Activated naive CD8-positive, alpha-beta T cell (primary cell): ENCODE measurements at regions not wholly inside any gene's neighbourhood (a gene's known extent, or its start where the extent isn't known, plus 50 kb on each side); places are given as distances from the start of the nearest gene placed in this dataset.
"Not testable (repeated sequence)": the region's sequence is repeated elsewhere in the genome, so short reads cannot be mapped to it uniquely, and the experiment has no call there.

ENCODE experiments used
- H3K27ac Mint-ChIP-seq: one replicate; pipeline ENCODE4 v1.8.0; 2021; ENCODE audit warnings: mixed read lengths
- H3K27me3 Mint-ChIP-seq: one replicate; pipeline ENCODE4 v1.8.0; 2021; ENCODE audit warnings: mixed read lengths
- H3K36me3 Mint-ChIP-seq: one replicate; pipeline ENCODE4 v1.8.0; 2021; ENCODE audit warnings: mixed read lengths
- H3K4me1 Mint-ChIP-seq: one replicate; pipeline ENCODE4 v1.8.0; 2021; ENCODE audit warnings: low read depth, mixed read lengths
- H3K4me3 Mint-ChIP-seq: one replicate; pipeline ENCODE4 v1.8.0; 2021; ENCODE audit warnings: mild to moderate bottlenecking, mixed read lengths
- H3K9me3 Mint-ChIP-seq: one replicate; pipeline ENCODE4 v1.8.0; 2021; ENCODE audit warnings: low read depth, mixed read lengths

- H3K36me3 Mint-ChIP-seq, result peaks cover 16% of the 10 kb centered on the region
- H3K4me1 Mint-ChIP-seq, result peaks cover 29% of the 10 kb centered on the region
- not testable (repeated sequence) for H3K27me3 Mint-ChIP-seq, H3K4me3 Mint-ChIP-seq, H3K9me3 Mint-ChIP-seq, H3K27ac Mint-ChIP-seq
Observed at GRCh38 chr12:46543378-46543795, 170.8 kb upstream of the SLC38A2 start.

- Mint-ChIP-seq H3K4me1 (peaks cover 11% of the 10 kb centered on the region), H3K27me3 (no peaks in the 10 kb centered on the region), H3K36me3 (peaks cover 4% of the 10 kb centered on the region), H3K4me3 (no peak overlapping the region), H3K27ac (no peak overlapping the region), H3K9me3 (no peaks in the 10 kb centered on the region)
Observed at GRCh38 chr12:46538976-46539375, 166.4 kb upstream of the SLC38A2 start.

- no peaks in the 10 kb centered on the region for H3K27me3 Mint-ChIP-seq
- H3K27ac Mint-ChIP-seq, result no peak overlapping the region
- peaks cover 6% of the 10 kb centered on the region for H3K4me1 Mint-ChIP-seq
- no peaks in the 10 kb centered on the region for H3K9me3 Mint-ChIP-seq
- H3K4me3 Mint-ChIP-seq, result no peak overlapping the region
- H3K36me3 Mint-ChIP-seq, result peaks cover 4% of the 10 kb centered on the region
Observed at GRCh38 chr12:46537387-46537955, 164.9 kb upstream of the SLC38A2 start.

- H3K27ac Mint-ChIP-seq, H3K4me1 Mint-ChIP-seq, H3K9me3 Mint-ChIP-seq, H3K4me3 Mint-ChIP-seq, H3K36me3 Mint-ChIP-seq, H3K27me3 Mint-ChIP-seq: not testable (repeated sequence)
Observed at GRCh38 chr12:46536316-46536715, 163.7 kb upstream of the SLC38A2 start.

GRCh38 chr12:46535907-46536306 lies 163.3 kb upstream of the SLC38A2 start:
- Mint-ChIP-seq H3K27me3 (no peaks in the 10 kb centered on the region), H3K36me3 (peaks cover 4% of the 10 kb centered on the region), H3K27ac (no peak overlapping the region), H3K4me1 (peaks cover 6% of the 10 kb centered on the region), H3K9me3 (no peaks in the 10 kb centered on the region), H3K4me3 (no peak overlapping the region)

- peaks cover 6% of the 10 kb centered on the region for H3K4me1 Mint-ChIP-seq
- H3K27ac Mint-ChIP-seq, result no peak overlapping the region
- H3K9me3 Mint-ChIP-seq, result no peaks in the 10 kb centered on the region
- H3K27me3 Mint-ChIP-seq, result no peaks in the 10 kb centered on the region
- H3K4me3 Mint-ChIP-seq, result no peak overlapping the region
- peaks cover 4% of the 10 kb centered on the region for H3K36me3 Mint-ChIP-seq
Observed at GRCh38 chr12:46535376-46535775, 162.8 kb upstream of the SLC38A2 start.

- H3K9me3 Mint-ChIP-seq, result no peaks in the 10 kb centered on the region
- H3K4me1 Mint-ChIP-seq, result peaks cover 6% of the 10 kb centered on the region
- H3K36me3 Mint-ChIP-seq, result peaks cover 3% of the 10 kb centered on the region
- H3K27me3 Mint-ChIP-seq, result no peaks in the 10 kb centered on the region
- H3K27ac Mint-ChIP-seq, result no peak overlapping the region
- H3K4me3 Mint-ChIP-seq, result no peak overlapping the region
Observed at GRCh38 chr12:46534327-46534840, 161.8 kb upstream of the SLC38A2 start.

GRCh38 chr12:46533723-46534122 lies 161.2 kb upstream of the SLC38A2 start:
- Mint-ChIP-seq H3K4me3 (no peak overlapping the region), H3K9me3 (no peaks in the 10 kb centered on the region), H3K27me3 (no peaks in the 10 kb centered on the region), H3K4me1 (peaks cover 6% of the 10 kb centered on the region), H3K36me3 (peaks cover 3% of the 10 kb centered on the region), H3K27ac (no peak overlapping the region)

GRCh38 chr12:46531804-46532203 lies 159.2 kb upstream of the SLC38A2 start:
- Mint-ChIP-seq H3K4me1 (peaks cover 6% of the 10 kb centered on the region), H3K27me3 (no peaks in the 10 kb centered on the region), H3K27ac (no peak overlapping the region), H3K36me3 (peaks cover 3% of the 10 kb centered on the region), H3K9me3 (peaks cover 4% of the 10 kb centered on the region), H3K4me3 (no peak overlapping the region)

- Mint-ChIP-seq H3K36me3 (peaks cover 3% of the 10 kb centered on the region), H3K4me1 (peaks cover 3% of the 10 kb centered on the region), H3K27ac (no peak overlapping the region), H3K4me3 (no peak overlapping the region), H3K27me3 (no peaks in the 10 kb centered on the region), H3K9me3 (peaks cover 4% of the 10 kb centered on the region)
Observed at GRCh38 chr12:46531059-46531785, 158.6 kb upstream of the SLC38A2 start.

- H3K4me3 Mint-ChIP-seq, result no peak overlapping the region
- H3K9me3 Mint-ChIP-seq, result peaks cover 4% of the 10 kb centered on the region
- peaks cover 3% of the 10 kb centered on the region for H3K36me3 Mint-ChIP-seq
- H3K4me1 Mint-ChIP-seq, result no peaks in the 10 kb centered on the region
- no peak overlapping the region for H3K27ac Mint-ChIP-seq
- H3K27me3 Mint-ChIP-seq, result no peaks in the 10 kb centered on the region
Observed at GRCh38 chr12:46530373-46531056, 157.9 kb upstream of the SLC38A2 start.

- Mint-ChIP-seq H3K9me3 (peaks cover 4% of the 10 kb centered on the region), H3K4me1 (peaks cover 35% of the 10 kb centered on the region), H3K27me3 (no peaks in the 10 kb centered on the region), H3K4me3 (no peak overlapping the region), H3K27ac (no peak overlapping the region), H3K36me3 (peaks cover 3% of the 10 kb centered on the region)
Observed at GRCh38 chr12:46526233-46526632, 153.7 kb upstream of the SLC38A2 start.

- Mint-ChIP-seq H3K27ac (peak overlapping the region; percentile 96), H3K9me3 (peaks cover 4% of the 10 kb centered on the region), H3K36me3 (no peaks in the 10 kb centered on the region), H3K4me3 (peak overlapping the region; percentile 8), H3K27me3 (no peaks in the 10 kb centered on the region), H3K4me1 (peaks cover 37% of the 10 kb centered on the region)
Observed at GRCh38 chr12:46524778-46525177, 152.2 kb upstream of the SLC38A2 start.

GRCh38 chr12:46523863-46524770 lies 151.5 kb upstream of the SLC38A2 start:
- peaks cover 42% of the 10 kb centered on the region for H3K4me1 Mint-ChIP-seq
- peaks cover 4% of the 10 kb centered on the region for H3K9me3 Mint-ChIP-seq
- H3K27ac Mint-ChIP-seq, result peak overlapping the region; percentile 96
- no peaks in the 10 kb centered on the region for H3K36me3 Mint-ChIP-seq
- no peaks in the 10 kb centered on the region for H3K27me3 Mint-ChIP-seq
- peak overlapping the region; percentile 61 for H3K4me3 Mint-ChIP-seq
